GM12873 (cell line): ENCODE measurements at regions not wholly inside any gene's neighbourhood (a gene's known extent, or its start where the extent isn't known, plus 50 kb on each side); places are given as distances from the start of the nearest gene placed in this dataset.

ENCODE experiments used
- CTCF ChIP-seq: IDR thresholded peaks from 2 replicates; pipeline ENCODE4 v1.5.1; 2012; ENCODE audit warnings: low read depth, mild to moderate bottlenecking, moderate library complexity, low read length, control low read depth; ENCODE audit not compliant: insufficient read depth; ENCODE audit errors: missing control alignments

- TF ChIP-seq CTCF = no peak
Observed at GRCh38 chr2:22843919-22844537, 541.0 kb upstream of the KLHL29 start.

GRCh38 chr2:22850310-22850709 is 534.7 kb upstream of the KLHL29 start:
- no peak for TF ChIP-seq CTCF

- TF ChIP-seq CTCF = no peak
Observed at GRCh38 chr2:22854588-22854987, 530.4 kb upstream of the KLHL29 start.

- no peak for TF ChIP-seq CTCF
Observed at GRCh38 chr2:22855081-22855480, 529.9 kb upstream of the KLHL29 start.

DNA sequence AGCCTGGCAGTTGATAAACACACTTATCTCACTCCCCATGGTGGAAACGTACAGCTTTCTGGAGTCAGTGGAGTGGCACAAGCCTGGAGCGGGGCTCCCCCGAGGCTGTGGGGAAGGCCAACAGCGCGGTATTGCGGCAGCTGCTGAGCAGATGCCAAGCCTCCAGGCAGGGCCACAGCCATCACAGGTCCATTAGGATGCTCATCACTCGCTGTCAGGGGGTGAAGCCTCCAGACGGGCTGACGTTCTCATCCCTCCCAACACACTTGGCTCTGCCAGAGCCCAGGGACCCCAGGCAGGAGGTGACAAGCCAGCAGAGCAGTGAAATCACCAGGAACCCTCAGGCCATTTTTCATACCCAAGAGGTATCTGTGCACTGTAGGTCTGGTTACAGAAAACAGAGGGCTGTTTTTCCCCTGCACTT is 529.2 kb upstream of the KLHL29 start:
- TF ChIP-seq CTCF = no peak

DNA sequence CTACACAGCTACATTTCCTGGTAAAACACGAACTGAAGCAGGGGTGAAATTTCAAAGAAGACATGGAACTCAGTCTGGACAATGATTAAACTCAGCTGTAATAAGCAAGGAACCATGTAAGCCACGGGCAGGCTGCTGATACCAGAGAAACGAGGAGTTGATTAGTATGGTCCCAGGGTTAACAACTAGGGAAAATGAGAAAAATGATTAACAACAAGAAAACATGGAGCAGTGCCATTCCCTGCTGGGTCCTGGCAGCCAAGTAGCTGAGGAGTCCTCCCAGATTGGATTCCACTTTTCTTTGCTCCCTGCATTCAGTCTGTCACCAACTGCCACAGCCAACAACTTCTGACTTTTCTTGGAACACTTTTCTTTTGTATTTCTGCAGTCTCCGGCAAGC is 517.0 kb upstream of the KLHL29 start:
- TF ChIP-seq CTCF = no peak

- no peak for TF ChIP-seq CTCF
Observed at GRCh38 chr2:22878121-22878520, 506.9 kb upstream of the KLHL29 start.
